ENCODE measurements at regions not wholly inside any gene's neighbourhood (a gene's known extent, or its start where the extent isn't known, plus 50 kb on each side); places are given as distances from the start of the nearest gene placed in this dataset.

DNA sequence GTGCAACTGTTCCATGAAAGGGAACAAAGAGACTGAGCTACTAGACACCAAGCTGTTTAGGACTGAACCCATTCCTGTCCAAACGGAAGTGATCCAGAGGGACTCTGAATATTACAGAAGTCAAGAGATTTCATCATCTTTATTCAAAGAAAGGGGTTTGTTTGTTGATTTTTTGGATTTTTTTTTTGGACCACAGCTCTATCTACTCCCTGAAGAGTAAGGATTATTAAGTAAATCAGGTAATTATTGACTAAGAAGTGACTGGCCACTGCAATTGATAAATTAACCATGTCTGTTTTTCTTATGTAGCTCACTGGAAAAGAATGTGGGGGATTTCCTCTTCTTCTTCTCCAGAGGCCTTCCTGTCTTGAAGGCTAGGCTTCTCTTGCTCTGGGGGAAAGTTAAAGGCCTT lies 146.6 kb upstream of the TPM1 start:
- TF ChIP-seq, protein P1, sequence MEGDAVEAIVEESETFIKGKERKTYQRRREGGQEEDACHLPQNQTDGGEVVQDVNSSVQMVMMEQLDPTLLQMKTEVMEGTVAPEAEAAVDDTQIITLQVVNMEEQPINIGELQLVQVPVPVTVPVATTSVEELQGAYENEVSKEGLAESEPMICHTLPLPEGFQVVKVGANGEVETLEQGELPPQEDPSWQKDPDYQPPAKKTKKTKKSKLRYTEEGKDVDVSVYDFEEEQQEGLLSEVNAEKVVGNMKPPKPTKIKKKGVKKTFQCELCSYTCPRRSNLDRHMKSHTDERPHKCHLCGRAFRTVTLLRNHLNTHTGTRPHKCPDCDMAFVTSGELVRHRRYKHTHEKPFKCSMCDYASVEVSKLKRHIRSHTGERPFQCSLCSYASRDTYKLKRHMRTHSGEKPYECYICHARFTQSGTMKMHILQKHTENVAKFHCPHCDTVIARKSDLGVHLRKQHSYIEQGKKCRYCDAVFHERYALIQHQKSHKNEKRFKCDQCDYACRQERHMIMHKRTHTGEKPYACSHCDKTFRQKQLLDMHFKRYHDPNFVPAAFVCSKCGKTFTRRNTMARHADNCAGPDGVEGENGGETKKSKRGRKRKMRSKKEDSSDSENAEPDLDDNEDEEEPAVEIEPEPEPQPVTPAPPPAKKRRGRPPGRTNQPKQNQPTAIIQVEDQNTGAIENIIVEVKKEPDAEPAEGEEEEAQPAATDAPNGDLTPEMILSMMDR (IDR thresholded peaks at IDR 0.05; ENCODE audit: low read depth, low read length), result no peak
- no peak for TF ChIP-seq EZH2phosphoT487 (IDR thresholded peaks at IDR 0.05; ENCODE audit: low read depth)

Data from OCI-LY3 (cell line).